Activated CD4-positive, alpha-beta T cell treated with anti-CD3 and anti-CD28 coated beads, Interleukin-2, amount 50 U/mL, for 48 hours (primary cell): ENCODE measurements at regions not wholly inside any gene's neighbourhood (a gene's known extent, or its start where the extent isn't known, plus 50 kb on each side); places are given as distances from the start of the nearest gene placed in this dataset.

Experiments
- DNase-seq, 2 experiments: peaks; one replicate each; pipeline ENCODE4 v3.0.0-alpha.2; 2020

DNA sequence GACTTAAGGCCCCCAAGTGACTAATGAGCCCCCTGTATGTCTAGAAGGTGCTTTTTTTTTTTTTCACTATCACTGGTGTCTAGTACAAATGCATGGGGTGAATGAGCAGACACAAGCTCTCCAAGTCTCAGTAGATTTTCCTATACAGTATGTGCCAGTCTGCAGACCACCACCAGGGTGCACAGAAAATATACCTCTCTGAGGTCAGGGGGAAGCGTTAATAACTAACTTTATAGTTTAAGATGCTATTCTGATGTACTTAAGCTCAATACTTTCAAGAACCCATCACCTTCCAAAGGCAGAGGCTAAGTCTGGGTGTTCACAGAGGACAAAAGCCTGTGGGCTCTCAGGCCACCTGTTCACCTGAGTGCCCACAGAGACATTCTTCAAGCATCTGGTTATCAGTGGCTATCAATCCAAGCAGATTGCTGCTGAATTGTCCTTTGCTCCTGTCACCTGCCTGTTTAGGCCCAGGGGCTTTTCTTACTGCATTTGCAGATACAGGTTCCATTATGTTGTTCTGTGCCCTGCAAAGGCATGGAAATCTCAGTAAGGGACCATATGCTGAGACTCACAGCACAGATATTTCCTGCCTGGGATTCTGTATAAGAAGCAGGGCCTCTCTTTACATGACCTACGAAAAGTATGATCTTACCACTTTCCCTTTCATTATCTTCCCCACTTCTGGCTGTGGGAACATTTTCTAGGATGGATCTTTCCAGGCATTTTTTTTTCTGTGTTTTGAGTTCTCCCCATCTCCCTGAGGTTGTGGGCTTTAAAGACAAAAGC is 534.6 kb downstream of the TNS1 start:
- DNase-seq: no peak

DNA sequence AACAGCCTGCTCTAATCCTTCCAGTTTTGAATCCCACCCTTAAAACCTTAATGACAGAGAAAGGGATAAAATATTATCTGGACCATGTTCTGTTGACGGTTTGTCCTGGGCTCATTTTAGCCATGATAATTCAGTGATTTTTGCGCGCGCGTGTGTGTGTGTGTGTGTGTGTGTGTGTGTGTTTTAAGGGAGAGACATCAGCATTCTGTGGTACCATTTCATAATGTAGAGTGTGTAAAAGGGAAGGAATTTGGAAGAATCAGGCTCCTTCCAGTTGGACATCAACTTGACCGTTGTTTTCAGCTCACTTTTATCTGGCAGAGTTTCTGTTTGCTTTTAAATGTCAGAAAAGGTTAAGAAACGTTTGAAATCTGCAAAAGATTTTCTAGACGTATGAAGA is 535.5 kb downstream of the TNS1 start:
- DNase-seq: no peak

DNA sequence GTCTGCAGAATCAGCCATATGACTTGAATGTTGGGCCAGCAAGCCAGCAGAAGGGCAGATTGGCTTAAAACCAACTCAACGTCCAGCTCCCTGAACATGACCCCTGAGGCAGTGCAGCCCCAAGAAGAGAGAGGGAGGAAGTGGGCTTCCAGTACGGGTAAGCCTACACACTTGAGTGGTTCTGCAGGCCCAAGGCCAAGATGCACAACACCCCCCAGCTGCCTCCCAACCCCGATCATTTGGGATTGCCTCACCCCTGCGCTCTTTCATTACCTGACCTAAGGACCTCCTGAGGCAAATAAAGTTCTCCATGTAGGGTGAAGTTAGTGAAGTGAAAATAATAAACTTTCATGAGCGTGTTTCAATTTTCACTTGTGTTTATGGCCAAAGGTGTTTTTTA is 536.0 kb downstream of the TNS1 start:
- no peak for DNase-seq

DNA sequence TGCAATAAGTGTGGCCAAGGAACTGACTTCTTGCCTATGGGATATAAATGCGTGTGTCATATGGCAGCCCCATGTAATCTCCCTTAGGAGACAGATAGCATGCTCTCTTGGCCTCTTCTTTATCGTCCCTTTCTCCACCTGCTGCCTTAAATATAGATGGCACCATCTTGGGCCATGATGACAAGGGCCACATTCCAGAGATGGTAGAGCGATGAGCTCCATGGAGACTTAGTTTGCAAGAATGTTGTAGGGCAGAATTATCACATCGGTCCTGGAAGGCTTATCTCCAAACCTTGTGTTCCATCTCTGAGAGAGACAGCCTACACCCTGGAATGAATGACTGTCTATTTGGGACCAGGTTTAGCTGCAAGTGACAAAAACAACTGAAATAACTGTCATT is 536.7 kb downstream of the TNS1 start:
- no peak for DNase-seq

DNA sequence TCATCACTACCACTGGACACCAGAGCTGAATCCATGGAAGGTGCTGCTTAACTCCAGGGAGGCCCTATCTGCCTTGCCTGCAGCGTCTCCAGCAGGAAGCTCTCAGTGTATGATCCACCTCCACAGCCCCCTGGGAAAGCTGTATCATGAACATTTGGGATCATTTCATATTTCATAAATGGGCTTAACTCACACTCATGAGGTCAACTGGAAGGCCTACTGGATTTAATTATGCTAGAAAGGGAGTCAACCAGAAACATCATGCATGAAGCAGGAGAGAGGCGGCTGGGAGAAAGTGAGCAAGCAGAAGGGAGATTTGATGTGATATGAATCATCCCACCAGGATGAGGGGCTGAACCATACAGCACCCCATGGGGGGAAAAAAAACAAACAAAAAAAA is 537.7 kb downstream of the TNS1 start:
- no peak for DNase-seq

DNA sequence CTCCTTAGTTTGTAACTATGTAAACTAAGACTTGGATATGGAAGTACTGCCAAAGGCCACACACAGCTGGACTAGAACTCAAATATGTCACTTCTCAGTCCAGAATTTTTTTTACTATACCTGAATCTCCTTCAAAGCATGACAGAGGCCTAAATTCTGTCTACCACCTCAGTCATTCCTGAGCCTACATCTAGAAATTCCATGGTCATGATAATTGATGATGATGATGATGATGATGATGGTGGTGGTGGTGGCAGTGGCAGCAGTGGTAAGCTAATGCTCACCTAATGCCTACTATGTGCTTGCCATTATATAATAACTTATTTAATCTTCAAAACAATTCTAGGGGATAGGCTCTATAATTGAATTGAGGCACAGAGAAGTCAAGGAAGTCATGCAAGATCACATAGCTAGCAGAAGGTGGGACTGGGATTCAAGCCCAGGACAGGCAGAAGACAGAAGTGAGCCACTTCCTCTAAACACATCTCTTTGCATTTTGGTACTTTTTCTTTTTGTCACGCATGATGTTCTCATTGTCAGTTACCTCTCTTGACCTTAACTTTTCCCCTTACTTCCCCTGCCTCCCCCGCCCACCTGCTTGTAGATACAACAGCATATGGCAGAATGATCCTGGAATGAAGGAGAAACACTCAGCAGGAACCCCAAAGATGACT is 539.3 kb downstream of the TNS1 start:
- DNase-seq: no peak

DNA sequence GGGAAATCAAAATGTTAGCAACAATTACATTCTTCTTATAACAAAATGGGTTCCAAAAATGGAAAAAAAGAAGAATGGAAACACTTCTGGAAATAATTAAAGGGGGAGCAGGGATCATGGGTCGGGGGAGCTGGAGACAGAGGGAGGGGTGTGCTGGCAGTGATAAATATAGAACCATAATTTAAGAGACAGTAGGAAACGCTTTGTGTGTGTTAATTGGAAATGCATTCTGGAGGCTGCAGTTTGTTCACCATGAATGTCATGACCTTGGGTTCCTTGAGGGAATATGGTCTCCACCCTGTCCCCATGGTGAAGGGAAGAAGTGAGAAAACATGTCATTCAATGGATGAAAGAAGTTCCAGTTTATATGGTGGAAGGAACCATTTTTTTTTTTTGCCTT is 540.7 kb downstream of the TNS1 start:
- DNase-seq: no peak

DNA sequence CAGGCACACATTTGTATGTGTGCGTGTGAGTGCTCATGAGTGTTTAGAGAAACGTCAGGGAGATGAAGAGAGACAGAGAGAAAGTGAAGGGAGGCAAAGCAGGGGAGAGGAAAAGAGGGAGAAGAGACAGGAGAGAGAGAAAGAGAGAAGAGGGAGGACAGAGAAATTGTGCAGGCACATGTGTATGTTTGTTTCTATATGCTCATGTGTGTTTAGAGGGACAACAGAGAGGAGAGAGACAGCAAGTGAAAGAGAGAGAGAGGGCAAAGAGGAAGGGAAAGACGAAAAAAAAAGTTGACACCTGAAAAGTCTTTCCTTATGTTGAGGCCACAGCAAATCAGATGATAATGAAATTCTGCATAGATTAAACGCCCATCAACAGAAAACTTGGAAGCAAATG is 541.1 kb downstream of the TNS1 start:
- no peak for DNase-seq

DNA sequence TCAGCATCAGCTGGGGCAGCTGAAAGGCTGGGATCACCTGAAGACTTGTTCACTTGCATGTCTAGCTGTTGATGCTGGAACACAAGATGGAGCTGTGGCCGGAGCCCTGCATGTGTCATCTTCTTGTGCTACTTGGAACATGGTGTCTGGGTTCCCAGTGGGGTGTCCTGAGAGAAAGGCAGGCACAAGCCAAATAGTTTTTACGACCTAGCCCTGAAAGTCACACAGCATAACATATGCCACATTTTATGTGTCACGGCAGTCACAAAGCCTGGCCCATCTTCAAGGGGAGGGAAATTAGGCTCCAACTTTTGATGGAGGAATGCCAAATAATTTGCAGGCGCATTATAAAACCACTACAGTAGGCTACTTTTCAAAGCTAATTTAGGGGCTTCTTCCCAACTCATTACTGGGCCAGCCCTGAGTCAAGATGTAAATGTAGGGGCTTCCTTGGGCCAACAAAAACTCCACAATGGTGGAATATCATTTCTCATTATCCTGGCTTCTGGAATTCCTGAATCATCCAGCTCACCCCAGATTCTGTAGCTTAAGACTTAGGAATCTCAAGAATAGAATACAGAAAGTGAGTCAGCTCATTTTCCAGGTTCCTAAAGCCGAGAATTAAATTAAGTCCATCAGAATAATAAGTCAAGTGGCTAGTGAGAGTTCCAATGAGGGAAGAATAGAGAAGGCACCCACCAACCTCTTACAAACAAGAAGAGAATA is 543.0 kb downstream of the TNS1 start:
- DNase-seq: no peak

DNA sequence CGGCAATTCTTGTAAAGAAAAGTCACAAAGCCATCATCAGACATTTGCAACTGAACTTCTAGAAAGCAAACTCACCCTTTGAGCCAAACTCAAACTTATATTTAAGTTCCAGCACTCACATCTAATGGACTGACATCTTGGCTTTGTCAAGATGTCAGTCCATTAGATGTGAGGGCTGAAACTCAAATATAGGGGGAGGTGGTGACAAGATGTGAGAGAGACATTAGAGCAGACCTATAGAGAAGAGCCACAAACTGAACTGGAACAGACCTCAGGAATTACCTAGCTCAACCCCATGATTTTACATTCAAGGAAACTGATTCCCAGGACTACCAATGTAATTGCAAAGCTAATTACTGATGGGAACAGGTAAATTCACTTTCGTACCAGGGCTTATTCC is 543.8 kb downstream of the TNS1 start:
- DNase-seq: no peak

DNA sequence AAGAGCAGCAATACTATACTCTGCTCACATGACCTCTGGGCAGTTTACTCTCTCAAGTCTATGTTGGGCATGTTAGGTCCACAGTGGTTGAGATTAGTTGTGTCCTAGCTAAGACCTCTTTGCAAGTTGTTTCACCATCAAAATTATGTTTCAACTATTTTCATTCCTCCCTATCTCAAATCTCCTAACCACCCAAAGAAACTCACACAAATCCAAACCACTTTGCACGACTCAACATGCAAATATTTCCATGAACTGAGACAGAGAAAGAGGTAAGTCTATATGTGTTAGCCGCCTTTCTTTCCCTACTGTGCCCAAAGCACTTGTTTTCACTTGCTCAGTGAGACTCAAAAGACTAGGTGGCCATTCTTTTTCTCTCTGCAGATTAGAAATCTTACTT is 546.8 kb downstream of the TNS1 start:
- DNase-seq: no peak

DNA sequence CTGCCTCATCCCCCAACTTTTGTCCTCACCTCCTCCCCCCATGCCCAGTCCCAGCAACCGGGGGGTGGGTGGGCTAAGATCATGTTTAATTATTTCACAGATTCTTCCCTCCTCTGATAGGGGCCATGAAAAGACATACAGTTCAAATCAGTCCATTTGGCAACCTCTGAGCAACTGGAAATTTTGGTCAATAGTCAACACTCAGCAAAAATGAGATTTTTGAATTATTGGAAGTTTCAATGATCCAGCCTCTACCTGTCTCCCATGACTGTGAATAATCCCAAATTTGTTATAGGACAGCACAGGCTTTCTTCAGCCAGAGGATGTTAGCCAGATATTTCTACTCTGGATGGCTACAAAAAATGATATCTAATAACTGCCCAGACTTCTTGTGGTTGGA is 549.9 kb downstream of the TNS1 start:
- no peak for DNase-seq

DNA sequence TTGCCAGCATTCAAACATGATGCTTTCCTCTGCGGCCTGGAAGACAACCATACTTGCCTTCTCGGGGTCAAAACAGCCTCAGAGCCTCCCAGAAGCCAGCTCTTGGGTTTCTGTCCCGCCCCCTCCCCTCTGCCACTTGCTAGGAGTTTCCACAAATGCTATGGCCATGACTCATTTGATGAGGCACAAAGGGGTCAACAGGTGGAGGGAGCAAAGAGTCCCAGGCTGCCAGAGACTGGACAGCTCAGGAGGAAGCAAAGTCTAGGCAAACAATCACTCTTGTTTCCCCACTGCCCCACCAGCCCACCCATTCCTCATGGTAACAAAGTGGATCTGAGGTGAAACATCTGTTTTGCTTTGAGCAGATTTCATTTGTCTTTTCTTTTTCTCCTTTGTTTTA is 551.1 kb downstream of the TNS1 start:
- DNase-seq: no peak

DNA sequence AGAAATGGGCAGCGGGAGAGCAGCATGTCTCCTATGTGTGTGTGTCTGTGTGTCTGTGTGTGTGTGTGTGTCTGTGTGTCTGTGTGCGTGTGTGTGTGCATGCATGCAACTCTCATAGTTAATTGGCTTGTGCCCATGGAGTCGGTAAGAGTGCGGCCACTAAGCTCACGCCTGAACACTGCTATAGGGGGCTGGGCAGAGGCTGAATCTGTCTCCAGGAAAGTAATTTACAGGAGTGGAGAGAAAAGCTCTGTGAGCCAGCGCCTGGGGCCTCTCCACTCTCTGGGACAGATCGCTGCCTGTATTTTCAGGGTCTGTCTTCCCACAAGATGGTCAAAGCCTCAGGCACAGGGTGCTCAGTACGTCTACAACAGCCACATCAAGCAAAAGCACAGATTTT is 553.4 kb downstream of the TNS1 start:
- no peak for DNase-seq

DNA sequence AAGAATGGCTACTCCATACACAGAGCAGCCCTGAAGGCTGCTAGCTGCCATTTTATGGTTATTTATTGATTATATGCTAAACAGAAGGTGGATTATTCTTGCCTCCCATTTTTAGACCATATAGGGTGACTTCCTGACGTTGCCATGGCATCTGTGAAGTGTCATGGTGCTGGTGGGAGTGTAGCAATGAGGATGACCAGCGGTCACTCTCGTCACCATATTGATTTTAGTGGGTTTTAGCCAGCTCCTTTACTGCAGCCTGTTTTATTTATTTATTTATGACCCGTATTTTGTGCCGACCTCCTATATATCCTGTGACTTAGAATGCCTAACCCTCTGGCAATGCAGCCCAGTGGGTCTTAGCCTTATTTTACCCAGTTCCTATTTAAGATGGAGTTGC is 553.9 kb downstream of the TNS1 start:
- no peak for DNase-seq

DNA sequence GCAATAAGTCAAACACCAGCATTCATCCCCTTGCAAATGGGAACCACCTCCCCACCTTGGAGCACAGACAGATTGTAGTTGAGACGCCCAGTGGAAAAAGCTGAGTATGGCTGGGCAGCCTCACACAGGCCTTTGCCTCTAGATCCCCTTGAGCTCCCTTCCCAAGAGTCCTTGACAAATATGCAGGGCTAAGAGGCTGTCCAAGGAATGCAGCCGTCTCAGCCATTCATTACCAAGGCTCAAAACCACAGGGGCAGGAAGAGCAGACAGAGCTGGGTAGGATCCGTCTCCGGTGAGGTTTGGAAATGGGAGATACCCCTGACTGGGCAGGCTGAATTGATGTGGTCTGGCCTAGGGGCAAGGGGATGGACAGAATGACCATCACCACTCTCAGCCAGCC is 557.1 kb downstream of the TNS1 start:
- DNase-seq: no peak

DNA sequence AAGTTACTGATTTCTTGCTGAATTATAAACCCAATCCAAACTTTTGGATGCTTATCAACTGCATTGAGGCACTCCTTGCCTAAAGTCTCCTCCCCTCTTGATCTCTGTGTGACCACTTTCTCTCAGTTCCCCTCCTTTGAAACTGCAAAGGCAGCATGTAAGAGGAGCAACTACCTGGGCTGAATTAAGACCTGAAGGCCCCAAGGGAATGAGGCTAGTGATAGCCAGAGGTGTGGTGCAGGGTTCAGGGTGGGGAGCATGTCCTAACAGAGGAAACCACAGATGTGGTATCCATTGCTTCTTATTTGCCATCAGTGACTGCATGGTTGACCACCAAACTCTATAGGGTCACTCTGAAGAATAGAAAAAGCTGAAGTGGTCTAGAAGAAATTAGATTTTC is 557.9 kb downstream of the TNS1 start:
- DNase-seq: no peak

DNA sequence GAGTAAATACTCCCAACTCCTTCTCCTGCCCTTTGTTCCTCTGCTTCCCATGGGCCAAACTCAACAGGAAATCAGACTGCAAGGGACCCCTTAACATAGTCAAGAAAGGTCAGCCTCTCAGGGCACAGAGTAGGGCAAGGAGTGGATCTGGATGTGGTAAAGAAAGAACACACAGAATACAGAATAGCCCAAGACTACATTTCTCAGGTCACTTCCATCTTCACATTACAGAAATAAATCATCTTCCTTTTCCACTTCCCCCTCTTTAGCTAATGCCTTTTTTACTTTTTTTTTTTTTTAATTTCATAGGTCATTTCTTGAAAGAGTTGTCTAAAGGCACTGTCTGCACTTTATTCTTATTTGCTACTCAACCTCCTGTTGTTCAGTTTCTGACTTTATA is 558.3 kb downstream of the TNS1 start:
- DNase-seq: no peak

DNA sequence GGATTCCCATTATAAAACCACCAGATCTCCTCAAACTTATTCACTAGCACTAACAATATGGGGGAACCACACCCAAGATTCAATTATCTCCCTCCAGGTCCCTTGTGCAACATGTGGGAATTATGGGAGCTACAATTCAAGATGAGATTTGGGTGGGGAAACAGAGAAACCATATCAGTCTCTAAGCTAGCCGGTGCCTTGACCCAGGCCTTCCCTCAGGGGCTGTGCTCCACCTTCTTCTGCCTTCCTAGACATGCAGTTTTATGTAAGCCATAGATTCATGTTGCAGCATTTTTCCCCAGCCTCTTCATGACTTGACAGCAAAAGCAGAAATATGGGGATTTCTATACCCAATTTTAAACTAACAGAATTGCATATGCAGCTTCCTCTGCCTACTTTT is 559.2 kb downstream of the TNS1 start:
- no peak for DNase-seq

DNA sequence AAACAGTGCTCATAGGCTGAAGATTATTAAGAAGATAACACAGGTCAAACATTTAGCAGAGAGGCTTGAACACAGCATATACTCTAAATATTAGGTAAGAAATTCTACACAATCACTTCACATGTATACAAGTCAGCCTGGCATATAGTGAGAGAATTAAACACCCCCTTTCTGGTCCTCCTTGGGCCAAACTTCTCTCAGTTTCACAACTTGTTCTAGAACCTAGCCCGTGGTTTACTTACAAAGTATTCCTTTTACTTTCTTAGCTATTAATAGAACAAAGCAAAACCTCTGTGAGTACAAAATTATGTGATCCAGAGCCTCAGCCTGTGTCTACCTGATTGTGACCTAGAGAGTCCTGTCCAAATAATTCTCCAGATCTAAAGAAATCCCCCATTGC is 562.8 kb downstream of the TNS1 start:
- DNase-seq: no peak

DNA sequence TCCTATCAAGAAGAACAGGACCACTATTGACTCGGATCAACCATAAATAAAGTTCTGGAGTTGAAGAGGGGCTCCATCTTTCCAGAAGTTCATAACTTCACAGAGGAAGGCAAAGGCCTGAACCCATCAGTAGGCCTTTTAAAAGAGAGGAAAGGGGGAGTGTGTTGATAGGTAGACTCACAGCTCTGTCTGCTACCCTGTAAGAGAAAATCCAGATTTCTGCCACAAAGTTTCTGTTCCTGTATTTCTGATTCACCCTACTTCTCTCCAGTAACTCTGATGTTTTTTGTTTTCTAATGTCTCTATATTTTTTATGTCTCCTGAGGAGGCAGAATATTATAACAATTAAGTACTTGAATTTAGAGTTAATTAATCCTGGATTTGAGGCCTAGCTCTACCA is 564.0 kb downstream of the TNS1 start:
- no peak for DNase-seq

DNA sequence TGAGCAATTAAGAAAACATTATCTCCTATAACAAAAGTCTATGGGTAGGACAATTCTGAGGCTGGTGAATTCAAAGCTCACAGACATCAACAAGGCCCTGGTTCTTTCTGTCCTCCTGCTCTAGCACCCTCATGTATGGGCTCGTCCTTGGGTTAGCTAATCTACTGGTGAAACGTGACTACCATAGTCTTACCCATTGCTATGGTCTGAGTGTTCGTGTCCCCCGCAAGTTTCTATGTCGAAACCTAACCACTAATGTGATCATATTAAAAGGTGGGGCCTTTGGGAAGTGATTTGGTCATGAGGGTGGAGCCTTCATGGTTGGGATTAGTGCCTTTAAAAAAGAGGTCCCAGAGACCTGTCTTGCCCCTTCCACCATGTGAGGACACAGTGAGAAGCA is 564.7 kb downstream of the TNS1 start:
- no peak for DNase-seq

DNA sequence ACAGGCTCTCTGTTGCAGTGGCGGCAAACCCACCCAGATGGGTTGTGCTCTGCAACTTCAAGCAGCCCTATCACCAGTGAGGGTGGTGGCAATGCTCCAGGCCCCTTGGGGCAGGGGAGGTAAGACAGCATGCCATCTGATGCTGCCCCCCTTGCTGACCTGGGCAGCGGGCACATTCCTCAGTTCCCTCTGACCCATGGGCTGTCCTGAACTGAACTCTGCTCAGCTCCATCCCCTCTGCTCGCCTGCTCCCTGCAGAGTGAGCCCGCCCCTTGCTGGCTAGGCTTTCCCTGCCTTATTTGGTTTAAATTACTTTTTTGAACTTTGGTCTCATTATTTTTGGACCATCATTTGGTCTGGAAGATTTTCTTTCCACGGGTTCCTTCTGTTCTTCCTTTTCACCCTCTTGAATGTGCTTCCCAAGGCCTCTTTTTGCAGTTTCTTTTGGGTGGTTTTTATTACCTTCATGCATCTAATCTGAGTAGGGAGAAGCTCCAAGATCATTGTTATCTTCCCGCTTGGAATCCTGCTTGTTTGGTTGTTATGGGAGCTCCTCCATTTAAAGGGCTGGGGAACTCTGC is 565.4 kb downstream of the TNS1 start:
- no peak for DNase-seq

DNA sequence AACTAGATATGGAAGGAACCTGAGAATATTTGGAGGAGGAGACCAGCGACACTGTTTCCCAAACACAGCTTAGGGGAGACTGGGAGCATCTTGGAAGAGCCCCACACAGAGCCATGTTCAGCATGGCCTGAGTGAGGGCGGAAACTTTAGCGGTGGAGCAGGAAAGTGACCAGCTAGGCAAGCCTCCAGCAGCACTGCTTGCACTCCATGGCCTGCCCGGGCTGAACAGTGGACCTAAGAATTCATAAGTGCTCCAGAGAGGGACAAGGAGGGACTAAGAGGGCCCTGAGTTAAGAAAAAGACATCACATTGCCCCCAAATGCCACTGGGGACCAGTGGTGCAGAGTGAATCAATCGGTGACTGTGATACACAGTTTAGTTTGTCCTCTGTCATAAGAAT is 566.4 kb downstream of the TNS1 start:
- DNase-seq: no peak
